ENCODE measurements at regions not wholly inside any gene's neighbourhood (a gene's known extent, or its start where the extent isn't known, plus 50 kb on each side); places are given as distances from the start of the nearest gene placed in this dataset.

DNA sequence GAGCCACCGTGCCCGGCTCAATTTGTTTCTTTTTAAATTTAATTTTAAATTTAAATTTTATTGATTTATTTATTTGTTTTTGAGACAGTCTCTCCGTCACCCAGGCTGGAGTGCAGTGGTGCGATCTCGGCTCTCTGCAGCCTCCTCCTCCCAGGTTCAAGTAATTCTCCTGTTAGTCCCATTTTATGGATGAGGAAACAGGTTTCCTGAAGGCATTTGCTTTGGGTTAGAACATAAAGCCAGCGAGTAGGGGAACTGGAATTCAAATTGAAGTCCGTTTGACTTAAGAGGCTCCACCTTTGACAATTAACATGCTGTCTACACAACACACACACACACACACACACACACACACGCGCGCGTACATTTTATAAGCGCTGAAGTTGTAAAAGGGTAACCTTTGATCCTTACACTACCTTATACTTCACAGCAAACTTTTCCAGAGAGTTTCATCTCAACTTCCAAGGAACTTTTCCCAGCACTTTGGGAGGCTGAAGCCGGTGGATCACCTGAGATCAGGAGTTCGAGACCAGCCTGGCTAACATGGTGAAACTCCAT is 232.0 kb downstream of the BCAS1 start:
- no peak overlapping the region for H3K4me3 ChIP-seq
- 70 to 71% methylated on average over 14 of the region's 14 CpGs for WGBS, 2 experiments (ENCODE audit: low coverage in 1 of 2, low lambda C conversion rate in 2 of 2, missing lambda C conversion rate in 2 of 2)
- H3K9me3 ChIP-seq (ENCODE audit: low read depth): no peaks in the 10 kb centered on the region
- no peaks in the 10 kb centered on the region for H4K20me1 ChIP-seq (ENCODE audit: insufficient read depth)
- H3K4me1 ChIP-seq (ENCODE audit: insufficient read depth): no peaks in the 10 kb centered on the region
- H2AFZ ChIP-seq: no peak overlapping the region
- H3K27me3 ChIP-seq (replicated peaks; ENCODE audit: insufficient read depth): no peaks in the 10 kb centered on the region
- H3K79me2 ChIP-seq (ENCODE audit: insufficient read depth): no peaks in the 10 kb centered on the region
- H3K4me2 ChIP-seq (ENCODE audit: unreplicated experiment): no peak overlapping the region
- in situ Hi-C loops (cut with MboI): loop anchor here (10.0 kb wide), 1 partner anchor 226 kb away; no protein-coding TSS in a partner anchor
- H3K36me3 ChIP-seq (ENCODE audit: low read depth): no peaks in the 10 kb centered on the region
- no peak for TF ChIP-seq EZH2phosphoT487 (IDR thresholded peaks at IDR 0.05; ENCODE audit: insufficient read depth, low read depth)
- TF ChIP-seq EZH2 (IDR thresholded peaks at IDR 0.05; ENCODE audit: insufficient read depth, poor library complexity, severe bottlenecking): no peak
- H3K9me2 ChIP-seq (ENCODE audit: insufficient read depth): no peaks in the 10 kb centered on the region
- no peak for DNase-seq
- no peak overlapping the region for H3K9ac ChIP-seq
- no peak overlapping the region for H3K27ac ChIP-seq
- no peaks in the 10 kb centered on the region for H3F3A ChIP-seq (ENCODE audit: insufficient read depth)

DNA sequence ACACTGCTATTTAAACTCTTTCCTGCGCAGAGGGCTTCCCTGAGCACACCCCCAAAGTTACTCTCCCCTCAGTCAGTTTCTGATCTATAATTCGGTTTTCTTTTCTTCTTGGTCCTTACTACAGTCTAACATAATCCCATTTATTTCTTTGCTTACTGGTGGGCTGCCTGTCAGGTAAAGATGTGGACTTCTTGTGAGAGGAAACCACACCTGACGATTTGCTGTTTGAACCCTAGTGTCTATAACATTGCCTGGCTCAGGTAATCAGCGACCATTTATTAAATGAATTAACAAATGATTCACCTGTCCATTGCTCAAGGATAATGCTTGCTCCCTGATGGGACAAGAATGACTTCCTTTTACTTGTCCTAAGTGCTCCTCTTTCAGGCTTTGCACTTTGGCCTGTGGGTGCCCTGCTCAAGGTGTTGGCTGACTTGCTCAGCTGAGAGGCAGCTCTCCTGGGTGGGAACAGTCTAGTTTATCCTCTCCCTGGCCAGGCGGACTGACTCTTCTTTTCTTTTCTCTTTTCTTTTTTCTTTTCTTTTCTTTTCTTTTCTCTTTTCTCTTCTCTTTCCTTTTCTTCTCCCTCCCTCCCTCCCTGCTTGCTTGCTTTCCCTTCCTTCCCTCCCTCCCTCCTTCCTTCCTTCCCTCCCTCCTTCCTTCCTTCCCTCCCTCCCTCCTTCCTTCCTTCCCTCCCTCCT is 233.1 kb downstream of the BCAS1 start:
- no peak overlapping the region for H2AFZ ChIP-seq
- H3K36me3 ChIP-seq (ENCODE audit: low read depth): no peaks in the 10 kb centered on the region
- H4K20me1 ChIP-seq (ENCODE audit: insufficient read depth): no peaks in the 10 kb centered on the region
- no peak overlapping the region for H3K9ac ChIP-seq
- no peak overlapping the region for H3K4me2 ChIP-seq (ENCODE audit: unreplicated experiment)
- H3F3A ChIP-seq (ENCODE audit: insufficient read depth): no peaks in the 10 kb centered on the region
- 90 to 91% methylated on average over 5 of the region's 5 CpGs for WGBS, 2 experiments (ENCODE audit: low coverage in 1 of 2, low lambda C conversion rate in 2 of 2, missing lambda C conversion rate in 2 of 2)
- no peak for DNase-seq
- no peak overlapping the region for H3K4me3 ChIP-seq
- no peaks in the 10 kb centered on the region for H3K9me2 ChIP-seq (ENCODE audit: insufficient read depth)
- in situ Hi-C loops (cut with MboI): loop anchor here (10.0 kb wide), 1 partner anchor 228 kb away; no protein-coding TSS in a partner anchor
- no peaks in the 10 kb centered on the region for H3K79me2 ChIP-seq (ENCODE audit: insufficient read depth)
- H3K27ac ChIP-seq: no peak overlapping the region
- no peak for TF ChIP-seq EZH2phosphoT487 (IDR thresholded peaks at IDR 0.05; ENCODE audit: insufficient read depth, low read depth)
- TF ChIP-seq EZH2 (IDR thresholded peaks at IDR 0.05; ENCODE audit: insufficient read depth, poor library complexity, severe bottlenecking): no peak
- H3K4me1 ChIP-seq (ENCODE audit: insufficient read depth): no peaks in the 10 kb centered on the region
- no peaks in the 10 kb centered on the region for H3K9me3 ChIP-seq (ENCODE audit: low read depth)
- H3K27me3 ChIP-seq (replicated peaks; ENCODE audit: insufficient read depth): no peaks in the 10 kb centered on the region

DNA sequence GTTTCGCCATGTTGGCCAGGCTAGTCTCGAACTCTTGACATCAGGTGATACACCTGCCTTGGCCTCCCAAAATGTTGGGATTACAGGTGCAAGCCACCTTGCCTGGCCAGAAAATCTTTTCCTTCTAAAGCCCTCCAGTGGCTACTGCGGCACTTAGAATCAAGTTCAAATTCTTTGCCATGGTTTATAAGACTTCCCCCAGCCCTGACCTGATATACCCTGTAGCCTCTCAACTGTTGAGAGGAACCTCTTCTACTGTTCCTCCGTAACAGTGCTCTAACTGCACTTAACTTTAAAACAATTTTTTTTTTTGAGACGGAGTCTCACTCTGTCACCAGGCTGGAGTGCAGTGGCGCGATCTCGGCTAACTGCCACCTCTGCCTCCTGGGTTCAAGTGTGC is 235.6 kb downstream of the BCAS1 start:
- TF ChIP-seq EZH2 (IDR thresholded peaks at IDR 0.05; ENCODE audit: insufficient read depth, poor library complexity, severe bottlenecking): no peak
- TF ChIP-seq EZH2phosphoT487 (IDR thresholded peaks at IDR 0.05; ENCODE audit: insufficient read depth, low read depth): no peak
- no peak overlapping the region for H3K9ac ChIP-seq
- no peaks in the 10 kb centered on the region for H4K20me1 ChIP-seq (ENCODE audit: insufficient read depth)
- peaks cover 15% of the 10 kb centered on the region for H3K4me1 ChIP-seq (ENCODE audit: insufficient read depth)
- H3K4me3 ChIP-seq: no peak overlapping the region
- no peak overlapping the region for H3K4me2 ChIP-seq (ENCODE audit: unreplicated experiment)
- H3K27me3 ChIP-seq (replicated peaks; ENCODE audit: insufficient read depth): no peaks in the 10 kb centered on the region
- in situ Hi-C loops (cut with MboI): loop anchor here (10.0 kb wide), 1 partner anchor 230 kb away; no protein-coding TSS in a partner anchor
- H3K36me3 ChIP-seq (ENCODE audit: low read depth): no peaks in the 10 kb centered on the region
- H2AFZ ChIP-seq: no peak overlapping the region
- 96 to 100% methylated on average over 8 of the region's 8 CpGs for WGBS, 2 experiments (ENCODE audit: low coverage in 1 of 2, low lambda C conversion rate in 2 of 2, missing lambda C conversion rate in 2 of 2)
- H3K27ac ChIP-seq: no peak overlapping the region
- DNase-seq: no peak
- no peaks in the 10 kb centered on the region for H3K9me2 ChIP-seq (ENCODE audit: insufficient read depth)
- peaks cover 14% of the 10 kb centered on the region for H3F3A ChIP-seq (ENCODE audit: insufficient read depth)
- H3K79me2 ChIP-seq (ENCODE audit: insufficient read depth): no peaks in the 10 kb centered on the region
- H3K9me3 ChIP-seq (ENCODE audit: low read depth): no peaks in the 10 kb centered on the region

DNA sequence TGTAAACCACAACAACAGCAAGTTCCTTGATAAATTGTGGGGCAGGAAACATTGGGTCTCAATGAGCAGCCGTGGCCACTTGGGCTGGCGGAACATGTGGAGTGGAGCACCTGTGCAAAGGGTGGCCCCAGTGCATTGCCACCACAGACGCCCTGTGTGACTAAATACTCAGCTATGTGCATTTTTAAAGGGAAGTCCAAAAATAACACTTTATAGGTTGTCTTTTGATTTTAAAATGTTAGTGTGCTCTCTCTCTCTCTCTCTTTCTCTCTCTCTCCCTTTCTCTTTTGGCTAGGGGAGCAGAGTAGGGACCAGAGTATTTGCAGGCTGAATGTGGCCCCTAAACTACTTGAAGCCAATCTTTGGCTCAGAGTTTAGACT is 236.3 kb downstream of the BCAS1 start:
- TF ChIP-seq EZH2phosphoT487 (IDR thresholded peaks at IDR 0.05; ENCODE audit: insufficient read depth, low read depth) (no peak), EZH2 (IDR thresholded peaks at IDR 0.05; ENCODE audit: insufficient read depth, poor library complexity, severe bottlenecking) (no peak)
- in situ Hi-C loops (cut with MboI): loop anchor here (10.0 kb wide), 1 partner anchor 231 kb away; no protein-coding TSS in a partner anchor
- H2AFZ ChIP-seq: peak overlapping the region; percentile 54

More for the DNA sequence above, 236.3 kb downstream of the BCAS1 start:
- WGBS, 2 experiments (ENCODE audit: low coverage in 1 of 2, low lambda C conversion rate in 2 of 2, missing lambda C conversion rate in 2 of 2): 79 to 80% methylated on average over 3 of the region's 3 CpGs
- Histone ChIP-seq H3K9ac (no peak overlapping the region), H3K4me3 (no peak overlapping the region), H3K9me3 (ENCODE audit: low read depth) (no peaks in the 10 kb centered on the region), H3K79me2 (ENCODE audit: insufficient read depth) (no peaks in the 10 kb centered on the region), H3K27me3 (replicated peaks; ENCODE audit: insufficient read depth) (no peaks in the 10 kb centered on the region), H4K20me1 (ENCODE audit: insufficient read depth) (no peaks in the 10 kb centered on the region), H3K4me2 (ENCODE audit: unreplicated experiment) (no peak overlapping the region), H3K36me3 (ENCODE audit: low read depth) (no peaks in the 10 kb centered on the region), H3K4me1 (ENCODE audit: insufficient read depth) (peaks cover 19% of the 10 kb centered on the region), H3K9me2 (ENCODE audit: insufficient read depth) (no peaks in the 10 kb centered on the region), H3K27ac (no peak overlapping the region), H3F3A (ENCODE audit: insufficient read depth) (peaks cover 18% of the 10 kb centered on the region)
- no peak for DNase-seq
